Pulmonary artery endothelial cell (primary cell): ENCODE measurements at regions not wholly inside any gene's neighbourhood (a gene's known extent, or its start where the extent isn't known, plus 50 kb on each side); places are given as distances from the start of the nearest gene placed in this dataset.
"Not testable (repeated sequence)": the region's sequence is repeated elsewhere in the genome, so short reads cannot be mapped to it uniquely, and the experiment has no call there.

ENCODE experiments used
- DNase-seq: peaks from one replicate; pipeline ENCODE4 v3.0.0-alpha.2; 2011; ENCODE audit warnings: low read depth, low spot score

GRCh38 chr3:5543047-5543446 is 355.5 kb downstream of the EDEM1 start:
- no peak for DNase-seq

- DNase-seq, result no peak
These were observed 358.2 kb downstream of the EDEM1 start for GRCh38 chr3:5545719-5546118.

- DNase-seq, result no peak
These were observed 365.7 kb downstream of the EDEM1 start for GRCh38 chr3:5553203-5553602.

- no peak for DNase-seq
These were observed 366.8 kb downstream of the EDEM1 start for GRCh38 chr3:5554245-5554747.

GRCh38 chr3:5560199-5560598 is 372.7 kb downstream of the EDEM1 start:
- DNase-seq, result no peak

GRCh38 chr3:5563537-5564277 is 376.2 kb downstream of the EDEM1 start:
- no peak for DNase-seq

GRCh38 chr3:5564278-5564666 is 376.8 kb downstream of the EDEM1 start:
- DNase-seq, result no peak

- no peak for DNase-seq
These were observed 377.5 kb downstream of the EDEM1 start for GRCh38 chr3:5565026-5565425.

- DNase-seq, result no peak
These were observed 379.6 kb downstream of the EDEM1 start for GRCh38 chr3:5567113-5567512.

- no peak for DNase-seq
These were observed 380.9 kb downstream of the EDEM1 start for GRCh38 chr3:5568451-5568850.

GRCh38 chr3:5569152-5569551 is 381.6 kb downstream of the EDEM1 start:
- DNase-seq, result no peak

- no peak for DNase-seq
These were observed 384.7 kb downstream of the EDEM1 start for GRCh38 chr3:5572168-5572567.

- no peak for DNase-seq
These were observed 388.9 kb downstream of the EDEM1 start for GRCh38 chr3:5576277-5577011.

- DNase-seq, result no peak
These were observed 391.7 kb downstream of the EDEM1 start for GRCh38 chr3:5579139-5579602.

- no peak for DNase-seq
These were observed 392.4 kb downstream of the EDEM1 start for GRCh38 chr3:5579946-5580345.

- no peak for DNase-seq
These were observed 393.3 kb downstream of the EDEM1 start for GRCh38 chr3:5580826-5581225.

GRCh38 chr3:5581743-5582142 is 394.2 kb downstream of the EDEM1 start:
- no peak for DNase-seq

GRCh38 chr3:5583920-5584319 is 396.4 kb downstream of the EDEM1 start:
- no peak for DNase-seq

- DNase-seq, result no peak
These were observed 397.6 kb downstream of the EDEM1 start for GRCh38 chr3:5585085-5585484.

GRCh38 chr3:5606884-5607472 is 419.5 kb downstream of the EDEM1 start:
- no peak for DNase-seq

- DNase-seq, result no peak
These were observed 420.1 kb downstream of the EDEM1 start for GRCh38 chr3:5607581-5607980.

GRCh38 chr3:5608971-5609370 is 421.5 kb downstream of the EDEM1 start:
- DNase-seq, result not testable (repeated sequence)
